ENCODE measurements at regions not wholly inside any gene's neighbourhood (a gene's known extent, or its start where the extent isn't known, plus 50 kb on each side); places are given as distances from the start of the nearest gene placed in this dataset.
"Not testable (repeated sequence)": the region's sequence is repeated elsewhere in the genome, so short reads cannot be mapped to it uniquely, and the experiment has no call there.

- DNase-seq (ENCODE audit: low read depth, low spot score): no peak
These were observed 254.0 kb downstream of the DMAC1 start for GRCh38 chr9:7545371-7546165.

- DNase-seq (ENCODE audit: low read depth, low spot score): no peak
These were observed 256.9 kb downstream of the DMAC1 start for GRCh38 chr9:7542693-7543092.

- DNase-seq (ENCODE audit: low read depth, low spot score): no peak
These were observed 257.5 kb downstream of the DMAC1 start for GRCh38 chr9:7542126-7542525.

GRCh38 chr9:7536310-7536939, 263.2 kb downstream of the DMAC1 start:
- DNase-seq (ENCODE audit: low read depth, low spot score): peak; percentile 3

GRCh38 chr9:7534211-7534935, 265.2 kb downstream of the DMAC1 start:
- no peak for DNase-seq (ENCODE audit: low read depth, low spot score)

- no peak for DNase-seq (ENCODE audit: low read depth, low spot score)
These were observed 266.0 kb downstream of the DMAC1 start for GRCh38 chr9:7533376-7534090.

- no peak for DNase-seq (ENCODE audit: low read depth, low spot score)
These were observed 276.0 kb downstream of the DMAC1 start for GRCh38 chr9:7523426-7524043.

- no peak for DNase-seq (ENCODE audit: low read depth, low spot score)
These were observed 279.2 kb downstream of the DMAC1 start for GRCh38 chr9:7520396-7520795.

GRCh38 chr9:7516376-7516775, 283.2 kb downstream of the DMAC1 start:
- no peak for DNase-seq (ENCODE audit: low read depth, low spot score)

- no peak for DNase-seq (ENCODE audit: low read depth, low spot score)
These were observed 289.4 kb downstream of the DMAC1 start for GRCh38 chr9:7510199-7510598.

GRCh38 chr9:7509576-7510145, 289.9 kb downstream of the DMAC1 start:
- DNase-seq (ENCODE audit: low read depth, low spot score): no peak

GRCh38 chr9:7508516-7508915, 291.1 kb downstream of the DMAC1 start:
- no peak for DNase-seq (ENCODE audit: low read depth, low spot score)

- DNase-seq (ENCODE audit: low read depth, low spot score): no peak
These were observed 291.9 kb downstream of the DMAC1 start for GRCh38 chr9:7507566-7508270.

GRCh38 chr9:7507026-7507425, 292.6 kb downstream of the DMAC1 start:
- DNase-seq (ENCODE audit: low read depth, low spot score): no peak

- DNase-seq (ENCODE audit: low read depth, low spot score): no peak
These were observed 299.1 kb downstream of the DMAC1 start for GRCh38 chr9:7500521-7500920.

- DNase-seq (ENCODE audit: low read depth, low spot score): no peak
These were observed 307.9 kb downstream of the DMAC1 start for GRCh38 chr9:7491641-7492040.

- no peak for DNase-seq (ENCODE audit: low read depth, low spot score)
These were observed 309.1 kb downstream of the DMAC1 start for GRCh38 chr9:7490317-7491108.

- no peak for DNase-seq (ENCODE audit: low read depth, low spot score)
These were observed 310.5 kb downstream of the DMAC1 start for GRCh38 chr9:7489036-7489435.

GRCh38 chr9:7484014-7484413, 315.6 kb downstream of the DMAC1 start:
- DNase-seq (ENCODE audit: low read depth, low spot score): not testable (repeated sequence)

- no peak for DNase-seq (ENCODE audit: low read depth, low spot score)
These were observed 318.0 kb downstream of the DMAC1 start for GRCh38 chr9:7481570-7481969.

All from smooth muscle cell of the brain vasculature (primary cell).